SU-DHL-6 (cell line): ENCODE measurements at regions not wholly inside any gene's neighbourhood (a gene's known extent, or its start where the extent isn't known, plus 50 kb on each side); places are given as distances from the start of the nearest gene placed in this dataset.

Experiments used
- CTCF ChIP-seq: fragments of 200-600 bp; sonication (generic); IDR thresholded peaks from one replicate; pipeline ENCODE4 v1.5.1; 2017; ENCODE audit warnings: antibody characterized with exemption, mild to moderate bottlenecking, low read length, moderate library complexity; ENCODE audit not compliant: insufficient read depth, poor library complexity, severe bottlenecking
- EZH2phosphoT487 ChIP-seq: fragments of 200-600 bp; sonication (generic), shearing (Covaris generic); conservative IDR thresholded peaks from 2 replicates; pipeline ENCODE4 v1.6.1; 2018; ENCODE audit warnings: mild to moderate bottlenecking, antibody characterized with exemption, low read length, moderate library complexity, mixed read lengths

DNA sequence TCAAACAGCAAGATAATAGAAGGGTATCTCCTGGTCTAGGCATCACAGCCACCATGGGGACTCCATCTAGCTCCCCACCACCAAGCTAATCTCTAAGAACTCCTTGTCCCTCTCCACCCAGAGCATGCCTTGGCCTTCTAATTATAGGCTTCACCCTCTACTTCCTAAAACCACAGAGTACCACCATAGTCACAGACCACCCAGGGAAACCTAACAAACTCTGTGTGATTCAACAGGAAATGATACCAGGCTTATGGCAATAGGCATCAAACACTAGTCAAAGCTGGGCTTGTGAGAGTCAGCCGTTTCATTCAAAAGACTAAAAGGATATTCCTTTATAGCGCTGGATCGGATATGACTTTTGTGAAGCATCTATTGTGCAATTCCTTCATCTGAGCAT lies 91.5 kb upstream of the NALF2 start:
- no peak for TF ChIP-seq CTCF
- no peak for TF ChIP-seq EZH2phosphoT487
